ENCODE measurements at regions not wholly inside any gene's neighbourhood (a gene's known extent, or its start where the extent isn't known, plus 50 kb on each side); places are given as distances from the start of the nearest gene placed in this dataset.

DNA sequence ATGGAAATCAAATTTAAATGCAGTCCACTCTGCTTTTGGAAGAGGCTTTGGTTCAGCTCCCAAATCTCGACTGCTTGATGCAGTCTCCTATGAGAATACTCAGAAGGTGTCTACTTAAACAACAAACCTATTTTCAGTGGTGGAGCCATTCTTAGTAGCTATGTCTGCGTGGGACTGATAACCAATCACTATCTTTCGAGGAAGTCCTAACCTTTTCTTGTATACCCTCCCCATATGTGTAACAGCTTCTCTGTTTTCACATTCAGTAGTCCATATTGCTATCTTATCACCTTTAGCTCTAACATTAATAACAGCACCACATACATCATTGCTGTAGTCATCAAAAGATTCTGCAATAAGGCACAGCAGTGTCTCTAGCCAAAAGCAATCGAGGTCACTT, 333.0 kb upstream of the ATP11B start:
- TF ChIP-seq, protein P1, sequence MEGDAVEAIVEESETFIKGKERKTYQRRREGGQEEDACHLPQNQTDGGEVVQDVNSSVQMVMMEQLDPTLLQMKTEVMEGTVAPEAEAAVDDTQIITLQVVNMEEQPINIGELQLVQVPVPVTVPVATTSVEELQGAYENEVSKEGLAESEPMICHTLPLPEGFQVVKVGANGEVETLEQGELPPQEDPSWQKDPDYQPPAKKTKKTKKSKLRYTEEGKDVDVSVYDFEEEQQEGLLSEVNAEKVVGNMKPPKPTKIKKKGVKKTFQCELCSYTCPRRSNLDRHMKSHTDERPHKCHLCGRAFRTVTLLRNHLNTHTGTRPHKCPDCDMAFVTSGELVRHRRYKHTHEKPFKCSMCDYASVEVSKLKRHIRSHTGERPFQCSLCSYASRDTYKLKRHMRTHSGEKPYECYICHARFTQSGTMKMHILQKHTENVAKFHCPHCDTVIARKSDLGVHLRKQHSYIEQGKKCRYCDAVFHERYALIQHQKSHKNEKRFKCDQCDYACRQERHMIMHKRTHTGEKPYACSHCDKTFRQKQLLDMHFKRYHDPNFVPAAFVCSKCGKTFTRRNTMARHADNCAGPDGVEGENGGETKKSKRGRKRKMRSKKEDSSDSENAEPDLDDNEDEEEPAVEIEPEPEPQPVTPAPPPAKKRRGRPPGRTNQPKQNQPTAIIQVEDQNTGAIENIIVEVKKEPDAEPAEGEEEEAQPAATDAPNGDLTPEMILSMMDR (conservative IDR thresholded peaks at IDR 0.05; ENCODE audit: low read depth, low read length) = no peak
- TF ChIP-seq POLR2A (IDR thresholded peaks at IDR 0.05; ENCODE audit: low read depth, low read length) (no peak), FOS (IDR thresholded peaks at IDR 0.05; ENCODE audit: low read depth, low read length) (no peak)
- TF ChIP-seq, protein P2, sequence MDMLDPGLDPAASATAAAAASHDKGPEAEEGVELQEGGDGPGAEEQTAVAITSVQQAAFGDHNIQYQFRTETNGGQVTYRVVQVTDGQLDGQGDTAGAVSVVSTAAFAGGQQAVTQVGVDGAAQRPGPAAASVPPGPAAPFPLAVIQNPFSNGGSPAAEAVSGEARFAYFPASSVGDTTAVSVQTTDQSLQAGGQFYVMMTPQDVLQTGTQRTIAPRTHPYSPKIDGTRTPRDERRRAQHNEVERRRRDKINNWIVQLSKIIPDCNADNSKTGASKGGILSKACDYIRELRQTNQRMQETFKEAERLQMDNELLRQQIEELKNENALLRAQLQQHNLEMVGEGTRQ (IDR thresholded peaks at IDR 0.05; ENCODE audit: low read depth, low read length) = no peak
